22Rv1 (cell line): ENCODE measurements at regions not wholly inside any gene's neighbourhood (a gene's known extent, or its start where the extent isn't known, plus 50 kb on each side); places are given as distances from the start of the nearest gene placed in this dataset.

Source experiments
- CTCF ChIP-seq: fragments of 450-650 bp; IDR thresholded peaks from 2 replicates; pipeline ENCODE4 v1.5.1; 2017; ENCODE audit warnings: mild to moderate bottlenecking
- ZFX ChIP-seq: fragments of 450-650 bp; IDR thresholded peaks from 2 replicates; pipeline ENCODE4 v1.6.1; 2017; ENCODE audit warnings: antibody characterized with exemption, borderline replicate concordance

- no peak for TF ChIP-seq CTCF
- TF ChIP-seq ZFX = no peak
These were observed 436.0 kb upstream of the ARGLU1 start for GRCh38 chr13:107003911-107004310.
